ENCODE measurements at regions not wholly inside any gene's neighbourhood (a gene's known extent, or its start where the extent isn't known, plus 50 kb on each side); places are given as distances from the start of the nearest gene placed in this dataset.

DNA sequence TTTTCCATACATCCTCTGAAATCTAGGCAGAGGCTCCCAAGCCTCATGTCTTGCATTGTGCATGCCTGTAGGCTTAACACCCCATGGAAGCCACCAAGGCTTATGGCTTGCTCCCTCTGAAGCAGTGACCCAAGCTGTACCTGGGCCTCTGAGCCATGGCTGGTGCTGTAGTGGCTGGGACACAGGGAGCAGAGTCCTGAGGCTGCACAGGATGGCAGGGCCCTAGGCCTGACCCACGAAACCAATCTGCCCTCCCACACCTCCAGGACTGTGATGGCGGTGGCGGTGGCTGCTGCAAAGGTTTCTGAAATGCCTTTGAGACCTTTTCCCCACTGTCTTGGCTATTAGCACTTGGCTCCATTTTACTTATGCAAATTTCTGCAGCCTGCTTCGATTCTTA is 429.5 kb downstream of the NPHP4 start:
- ChIA-PET POLR2A (no interaction called here), CTCF (no interaction called here)
- H3K27me3 ChIP-seq (replicated peaks in 1 of 4; ENCODE audit: control extremely low read depth in 1 of 4, control insufficient read depth in 3 of 4, insufficient read depth in 4 of 4, low read length in 3 of 4) = no peaks in the 10 kb centered on the region
- no peak overlapping the region for H2AFZ ChIP-seq (ENCODE audit: insufficient read depth, low read depth, low read length, poor library complexity, severe bottlenecking)
- H4K20me1 ChIP-seq (ENCODE audit: control insufficient read depth, insufficient read depth, low read length, poor library complexity, severe bottlenecking) = no peaks in the 10 kb centered on the region
- Mint-ChIP-seq H3K4me1 (no peaks in the 10 kb centered on the region), H3K27ac (no peak overlapping the region), H3K9me3 (ENCODE audit: insufficient read depth) (peaks cover 8% of the 10 kb centered on the region), H3K4me3 (no peak overlapping the region), H3K27me3 (peaks cover 4% of the 10 kb centered on the region)
- H3K36me3 ChIP-seq (replicated peaks in 1 of 2; ENCODE audit: control extremely low read depth in 1 of 2, control insufficient read depth in 1 of 2, extremely low read depth in 1 of 2, insufficient read depth in 2 of 2, low read length in 1 of 2) = no peaks in the 10 kb centered on the region
- no peak overlapping the region for H3K4me2 ChIP-seq (replicated peaks; ENCODE audit: low read depth, low read length, poor library complexity, severe bottlenecking)
- DNase-seq (no peak), ATAC-seq (ENCODE audit: low read depth) (no peak)
- no peak overlapping the region for H3K9ac ChIP-seq (ENCODE audit: low read length)
- 0% methylated on average over 1 of the region's 4 CpGs for WGBS (ENCODE audit: insufficient coverage)
- no peaks in the 10 kb centered on the region for H3K4me1 ChIP-seq (ENCODE audit: control insufficient read depth in 2 of 2, insufficient read depth in 2 of 2, low read length in 2 of 2)
- intact Hi-C loops (cut with micrococcal nuclease) = no loop called here
- no peak overlapping the region for H3K27ac ChIP-seq (ENCODE audit: low read length in 2 of 2)
- H3K79me2 ChIP-seq (ENCODE audit: control insufficient read depth, insufficient read depth, low read length) = no peaks in the 10 kb centered on the region
- no peak overlapping the region for H3K4me3 ChIP-seq (ENCODE audit: control extremely low read depth in 1 of 5, extremely low read depth in 1 of 5, insufficient read depth in 1 of 5, low read depth in 2 of 5, low read length in 4 of 5)
- H3K9me3 ChIP-seq (ENCODE audit: control extremely low read depth in 1 of 3, control insufficient read depth in 2 of 3, insufficient read depth in 1 of 3, low read length in 2 of 3) = peaks cover 0 to 13% (median 2%) of the 10 kb centered on the region in 3 donors
- TF ChIP-seq, protein P1, sequence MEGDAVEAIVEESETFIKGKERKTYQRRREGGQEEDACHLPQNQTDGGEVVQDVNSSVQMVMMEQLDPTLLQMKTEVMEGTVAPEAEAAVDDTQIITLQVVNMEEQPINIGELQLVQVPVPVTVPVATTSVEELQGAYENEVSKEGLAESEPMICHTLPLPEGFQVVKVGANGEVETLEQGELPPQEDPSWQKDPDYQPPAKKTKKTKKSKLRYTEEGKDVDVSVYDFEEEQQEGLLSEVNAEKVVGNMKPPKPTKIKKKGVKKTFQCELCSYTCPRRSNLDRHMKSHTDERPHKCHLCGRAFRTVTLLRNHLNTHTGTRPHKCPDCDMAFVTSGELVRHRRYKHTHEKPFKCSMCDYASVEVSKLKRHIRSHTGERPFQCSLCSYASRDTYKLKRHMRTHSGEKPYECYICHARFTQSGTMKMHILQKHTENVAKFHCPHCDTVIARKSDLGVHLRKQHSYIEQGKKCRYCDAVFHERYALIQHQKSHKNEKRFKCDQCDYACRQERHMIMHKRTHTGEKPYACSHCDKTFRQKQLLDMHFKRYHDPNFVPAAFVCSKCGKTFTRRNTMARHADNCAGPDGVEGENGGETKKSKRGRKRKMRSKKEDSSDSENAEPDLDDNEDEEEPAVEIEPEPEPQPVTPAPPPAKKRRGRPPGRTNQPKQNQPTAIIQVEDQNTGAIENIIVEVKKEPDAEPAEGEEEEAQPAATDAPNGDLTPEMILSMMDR (IDR thresholded peaks at IDR 0.05) = no peak
- TF ChIP-seq EZH2 (IDR thresholded peaks at IDR 0.05; ENCODE audit: borderline replicate concordance, insufficient read depth, low read depth, low read length, poor library complexity, severe bottlenecking) = no peak

GRCh38 chr1:5562331-5562730 is 429.9 kb downstream of the NPHP4 start:
- Histone ChIP-seq H3K27ac (ENCODE audit: low read length in 2 of 2) (no peak overlapping the region), H3K36me3 (replicated peaks in 1 of 2; ENCODE audit: control extremely low read depth in 1 of 2, control insufficient read depth in 1 of 2, extremely low read depth in 1 of 2, insufficient read depth in 2 of 2, low read length in 1 of 2) (no peaks in the 10 kb centered on the region), H3K4me3 (ENCODE audit: control extremely low read depth in 1 of 5, extremely low read depth in 1 of 5, insufficient read depth in 1 of 5, low read depth in 2 of 5, low read length in 4 of 5) (no peak overlapping the region), H2AFZ (ENCODE audit: insufficient read depth, low read depth, low read length, poor library complexity, severe bottlenecking) (no peak overlapping the region), H4K20me1 (ENCODE audit: control insufficient read depth, insufficient read depth, low read length, poor library complexity, severe bottlenecking) (no peaks in the 10 kb centered on the region), H3K4me1 (ENCODE audit: control insufficient read depth in 2 of 2, insufficient read depth in 2 of 2, low read length in 2 of 2) (no peaks in the 10 kb centered on the region), H3K9ac (ENCODE audit: low read length) (no peak overlapping the region), H3K4me2 (replicated peaks; ENCODE audit: low read depth, low read length, poor library complexity, severe bottlenecking) (no peak overlapping the region), H3K9me3 (ENCODE audit: control extremely low read depth in 1 of 3, control insufficient read depth in 2 of 3, insufficient read depth in 1 of 3, low read length in 2 of 3) (peaks cover 0 to 13% (median 2%) of the 10 kb centered on the region in 3 donors), H3K79me2 (ENCODE audit: control insufficient read depth, insufficient read depth, low read length) (no peaks in the 10 kb centered on the region), H3K27me3 (replicated peaks in 1 of 4; ENCODE audit: control extremely low read depth in 1 of 4, control insufficient read depth in 3 of 4, insufficient read depth in 4 of 4, low read length in 3 of 4) (no peaks in the 10 kb centered on the region)
- Mint-ChIP-seq H3K4me1 (no peaks in the 10 kb centered on the region), H3K27ac (no peak overlapping the region), H3K4me3 (no peak overlapping the region), H3K9me3 (ENCODE audit: insufficient read depth) (peaks cover 8% of the 10 kb centered on the region), H3K27me3 (peaks cover 6% of the 10 kb centered on the region)
- ChIA-PET CTCF (no interaction called here), POLR2A (no interaction called here)
- intact Hi-C loops (cut with micrococcal nuclease) = no loop called here
- DNase-seq = no peak
- WGBS (ENCODE audit: insufficient coverage) = 81% methylated on average over 3 of the region's 3 CpGs
- no peak for TF ChIP-seq EZH2 (IDR thresholded peaks at IDR 0.05; ENCODE audit: borderline replicate concordance, insufficient read depth, low read depth, low read length, poor library complexity, severe bottlenecking)
- TF ChIP-seq, protein P1 (IDR thresholded peaks at IDR 0.05) = no peak
- ATAC-seq (ENCODE audit: low read depth) = no peak
